Fibroblast of lung (primary cell): ENCODE measurements at regions not wholly inside any gene's neighbourhood (a gene's known extent, or its start where the extent isn't known, plus 50 kb on each side); places are given as distances from the start of the nearest gene placed in this dataset.

Source experiments
- DNase-seq, 2 donors: peaks; one replicate each; pipeline versions ENCODE4 v3.0.0 to v3.0.0-alpha.2; 2010; ENCODE audit warnings: low read depth in 2 of 2
- H2AFZ ChIP-seq: 2 replicates; pipeline ENCODE4 v1.5.1; 2012; ENCODE audit warnings: low read length, control low read depth, inconsistent platforms
- H3K27ac ChIP-seq: 2 replicates; pipeline ENCODE4 v1.5.1; 2011; ENCODE audit warnings: low read length, control low read depth; ENCODE audit not compliant: insufficient read depth
- H3K27me3 ChIP-seq: 2 replicates; pipeline ENCODE4 v1.5.1; 2011; ENCODE audit warnings: mild to moderate bottlenecking, low read length; ENCODE audit not compliant: control insufficient read depth, insufficient read depth
- H3K36me3 ChIP-seq: 2 replicates; pipeline ENCODE4 v1.5.1; 2011; ENCODE audit warnings: low read length; ENCODE audit not compliant: control insufficient read depth, insufficient read depth
- H3K4me1 ChIP-seq: 2 replicates; pipeline ENCODE4 v1.5.1; 2011; ENCODE audit warnings: low read length; ENCODE audit not compliant: control insufficient read depth, insufficient read depth; ENCODE audit errors: extremely low read depth
- H3K4me2 ChIP-seq: 2 replicates; pipeline ENCODE4 v1.5.1; 2011; ENCODE audit warnings: low read length, control low read depth; ENCODE audit not compliant: insufficient read depth; ENCODE audit errors: extremely low read depth
- H3K4me3 ChIP-seq, 4 experiments: fragments of 200-600 bp in 1 of 4; sonication (generic) in 1 of 4; replicated peaks in 1 of 4; 2 replicates each; pipeline ENCODE4 v1.5.1; 2011 to 2016; ENCODE audit warnings: low read length in 4 of 4, low read depth in 3 of 4, mild to moderate bottlenecking in 3 of 4, control low read depth in 2 of 4, inconsistent platforms in 1 of 4, mixed read lengths in 1 of 4; ENCODE audit not compliant: insufficient read depth in 1 of 4; ENCODE audit errors: control extremely low read depth in 1 of 4
- H3K79me2 ChIP-seq: 2 replicates; pipeline ENCODE4 v1.5.1; 2012; ENCODE audit warnings: mild to moderate bottlenecking, low read length, inconsistent platforms; ENCODE audit not compliant: control insufficient read depth, insufficient read depth
- H3K9ac ChIP-seq: 2 replicates; pipeline ENCODE4 v1.5.1; 2011; ENCODE audit warnings: mild to moderate bottlenecking, low read length, control low read depth; ENCODE audit not compliant: insufficient read depth
- H3K9me3 ChIP-seq: 2 replicates; pipeline ENCODE4 v1.5.1; 2012; ENCODE audit warnings: low read depth, low read length; ENCODE audit not compliant: control insufficient read depth, insufficient read depth
- H4K20me1 ChIP-seq: 2 replicates; pipeline ENCODE4 v1.5.1; 2011; ENCODE audit warnings: low read length; ENCODE audit not compliant: control insufficient read depth, insufficient read depth; ENCODE audit errors: extremely low read depth
- EZH2 ChIP-seq: IDR thresholded peaks from 2 replicates; pipeline ENCODE4 v1.5.1; 2012; ENCODE audit warnings: low read length, control low read depth, mild to moderate bottlenecking; ENCODE audit errors: missing control alignments
- TF ChIP-seq, protein P1 (sequence below), 2 donors: IDR thresholded peaks in 1 of 2; conservative IDR thresholded peaks in 1 of 2; 1 replicate in 1 of 2; 2 replicates in 1 of 2; pipeline ENCODE4 v1.5.1; 2011 to 2012; ENCODE audit warnings: low read length in 2 of 2, control low read depth in 1 of 2, inconsistent platforms in 1 of 2, low read depth in 1 of 2, mild to moderate bottlenecking in 1 of 2

- Histone ChIP-seq H3K79me2 (no peaks in the 10 kb centered on the region), H3K27me3 (no peaks in the 10 kb centered on the region), H3K4me1 (no peaks in the 10 kb centered on the region), H3K4me2 (no peak overlapping the region), H3K9ac (no peak overlapping the region), H3K36me3 (no peaks in the 10 kb centered on the region), H3K4me3 (no peak overlapping the region), H4K20me1 (no peaks in the 10 kb centered on the region), H2AFZ (no peak overlapping the region), H3K9me3 (no peaks in the 10 kb centered on the region), H3K27ac (no peak overlapping the region)
- no peak for DNase-seq
- TF ChIP-seq, protein P1, sequence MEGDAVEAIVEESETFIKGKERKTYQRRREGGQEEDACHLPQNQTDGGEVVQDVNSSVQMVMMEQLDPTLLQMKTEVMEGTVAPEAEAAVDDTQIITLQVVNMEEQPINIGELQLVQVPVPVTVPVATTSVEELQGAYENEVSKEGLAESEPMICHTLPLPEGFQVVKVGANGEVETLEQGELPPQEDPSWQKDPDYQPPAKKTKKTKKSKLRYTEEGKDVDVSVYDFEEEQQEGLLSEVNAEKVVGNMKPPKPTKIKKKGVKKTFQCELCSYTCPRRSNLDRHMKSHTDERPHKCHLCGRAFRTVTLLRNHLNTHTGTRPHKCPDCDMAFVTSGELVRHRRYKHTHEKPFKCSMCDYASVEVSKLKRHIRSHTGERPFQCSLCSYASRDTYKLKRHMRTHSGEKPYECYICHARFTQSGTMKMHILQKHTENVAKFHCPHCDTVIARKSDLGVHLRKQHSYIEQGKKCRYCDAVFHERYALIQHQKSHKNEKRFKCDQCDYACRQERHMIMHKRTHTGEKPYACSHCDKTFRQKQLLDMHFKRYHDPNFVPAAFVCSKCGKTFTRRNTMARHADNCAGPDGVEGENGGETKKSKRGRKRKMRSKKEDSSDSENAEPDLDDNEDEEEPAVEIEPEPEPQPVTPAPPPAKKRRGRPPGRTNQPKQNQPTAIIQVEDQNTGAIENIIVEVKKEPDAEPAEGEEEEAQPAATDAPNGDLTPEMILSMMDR (conservative IDR thresholded peaks at IDR 0.05 in 1 of 2, IDR thresholded peaks at IDR 0.05 in 1 of 2; ENCODE audit: low read depth in 1 of 2, low read length in 2 of 2) = no peak
- TF ChIP-seq EZH2 = no peak
Measured at GRCh38 chr20:6892724-6893123, 125.2 kb downstream of the BMP2 start.

DNA sequence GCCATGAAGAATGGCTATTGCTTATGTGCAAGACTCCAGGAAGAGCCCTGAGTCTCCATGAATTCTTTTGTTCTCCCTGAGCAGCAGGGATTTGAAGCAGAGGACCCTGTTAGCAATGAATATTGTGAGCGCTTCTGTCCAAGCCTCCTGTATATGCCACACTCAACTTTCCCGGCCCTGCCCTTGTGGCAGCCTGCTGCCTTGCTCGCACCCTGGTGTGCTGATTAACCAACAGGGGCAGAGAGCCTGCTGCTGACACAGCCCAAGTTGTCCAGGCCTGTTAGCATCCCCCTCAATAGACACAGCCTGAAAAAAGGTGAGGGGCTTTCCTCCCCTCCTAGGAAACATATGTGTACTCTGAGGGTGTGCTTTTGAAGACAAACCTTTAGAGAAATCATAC is 131.4 kb downstream of the BMP2 start:
- no peaks in the 10 kb centered on the region for H3K9me3 ChIP-seq
- H3K36me3 ChIP-seq = no peaks in the 10 kb centered on the region
- no peak overlapping the region for H3K9ac ChIP-seq
- no peak overlapping the region for H3K4me3 ChIP-seq
- TF ChIP-seq, protein P1 (conservative IDR thresholded peaks at IDR 0.05 in 1 of 2, IDR thresholded peaks at IDR 0.05 in 1 of 2; ENCODE audit: low read depth in 1 of 2, low read length in 2 of 2) = no peak
- TF ChIP-seq EZH2 = no peak
- no peak overlapping the region for H3K4me2 ChIP-seq
- H4K20me1 ChIP-seq = no peaks in the 10 kb centered on the region
- no peak overlapping the region for H3K27ac ChIP-seq
- no peaks in the 10 kb centered on the region for H3K4me1 ChIP-seq
- DNase-seq = no peak
- no peaks in the 10 kb centered on the region for H3K79me2 ChIP-seq
- H2AFZ ChIP-seq = no peak overlapping the region
- no peaks in the 10 kb centered on the region for H3K27me3 ChIP-seq

GRCh38 chr20:6906871-6907270 is 139.4 kb downstream of the BMP2 start:
- no peaks in the 10 kb centered on the region for H3K79me2 ChIP-seq
- no peaks in the 10 kb centered on the region for H3K4me1 ChIP-seq
- H4K20me1 ChIP-seq = no peaks in the 10 kb centered on the region
- no peak overlapping the region for H3K4me3 ChIP-seq
- TF ChIP-seq, protein P1 (conservative IDR thresholded peaks at IDR 0.05 in 1 of 2, IDR thresholded peaks at IDR 0.05 in 1 of 2; ENCODE audit: low read depth in 1 of 2, low read length in 2 of 2) = no peak
- TF ChIP-seq EZH2 = no peak
- no peaks in the 10 kb centered on the region for H3K9me3 ChIP-seq
- no peak overlapping the region for H2AFZ ChIP-seq
- no peak overlapping the region for H3K27ac ChIP-seq
- H3K27me3 ChIP-seq = no peaks in the 10 kb centered on the region
- H3K36me3 ChIP-seq = no peaks in the 10 kb centered on the region
- no peak for DNase-seq
- no peak overlapping the region for H3K4me2 ChIP-seq
- no peak overlapping the region for H3K9ac ChIP-seq
